ENCODE measurements at regions not wholly inside any gene's neighbourhood (a gene's known extent, or its start where the extent isn't known, plus 50 kb on each side); places are given as distances from the start of the nearest gene placed in this dataset.

- ChIA-PET POLR2A (no interaction called here), CTCF (no interaction called here)
- no peak for DNase-seq (ENCODE audit: extremely low spot score)
- TF ChIP-seq L3MBTL2 (conservative IDR thresholded peaks at IDR 0.05) (no peak), SUZ12 (IDR thresholded peaks at IDR 0.05) (no peak), FOXK2 (IDR thresholded peaks at IDR 0.05) (no peak), FOXM1 (IDR thresholded peaks at IDR 0.05; ENCODE audit: borderline replicate concordance) (no peak), FOXA1 (IDR thresholded peaks at IDR 0.05) (no peak), SP1 (IDR thresholded peaks at IDR 0.05) (no peak), CTBP1 (IDR thresholded peaks at IDR 0.05; ENCODE audit: borderline replicate concordance) (no peak), LEF1 (IDR thresholded peaks at IDR 0.05; ENCODE audit: borderline replicate concordance) (no peak), HDGF (IDR thresholded peaks at IDR 0.05; ENCODE audit: borderline replicate concordance) (no peak), ZNF384 (IDR thresholded peaks at IDR 0.05) (no peak), TARDBP (IDR thresholded peaks at IDR 0.05) (no peak)
- TF ChIP-seq, protein P1, sequence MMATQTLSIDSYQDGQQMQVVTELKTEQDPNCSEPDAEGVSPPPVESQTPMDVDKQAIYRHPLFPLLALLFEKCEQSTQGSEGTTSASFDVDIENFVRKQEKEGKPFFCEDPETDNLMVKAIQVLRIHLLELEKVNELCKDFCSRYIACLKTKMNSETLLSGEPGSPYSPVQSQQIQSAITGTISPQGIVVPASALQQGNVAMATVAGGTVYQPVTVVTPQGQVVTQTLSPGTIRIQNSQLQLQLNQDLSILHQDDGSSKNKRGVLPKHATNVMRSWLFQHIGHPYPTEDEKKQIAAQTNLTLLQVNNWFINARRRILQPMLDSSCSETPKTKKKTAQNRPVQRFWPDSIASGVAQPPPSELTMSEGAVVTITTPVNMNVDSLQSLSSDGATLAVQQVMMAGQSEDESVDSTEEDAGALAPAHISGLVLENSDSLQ (IDR thresholded peaks at IDR 0.05) = no peak
Measured at GRCh38 chr4:141518222-141518621, 118.2 kb upstream of the IL15 start.

GRCh38 chr4:141524116-141524515 is 112.3 kb upstream of the IL15 start:
- ChIA-PET POLR2A (no interaction called here), CTCF (no interaction called here)
- DNase-seq (ENCODE audit: extremely low spot score) = no peak
- TF ChIP-seq L3MBTL2 (conservative IDR thresholded peaks at IDR 0.05) = no peak
- no peak for TF ChIP-seq CTBP1 (IDR thresholded peaks at IDR 0.05; ENCODE audit: borderline replicate concordance)
- no peak for TF ChIP-seq SUZ12 (IDR thresholded peaks at IDR 0.05)
- no peak for TF ChIP-seq HDGF (IDR thresholded peaks at IDR 0.05; ENCODE audit: borderline replicate concordance)
- TF ChIP-seq NFRKB (IDR thresholded peaks at IDR 0.05) = no peak
- no peak for TF ChIP-seq BHLHE40 (IDR thresholded peaks at IDR 0.05; ENCODE audit: borderline replicate concordance)
- TF ChIP-seq ELF4 (IDR thresholded peaks at IDR 0.05) = no peak
- TF ChIP-seq LEF1 (IDR thresholded peaks at IDR 0.05; ENCODE audit: borderline replicate concordance) = no peak
- TF ChIP-seq SP1 (IDR thresholded peaks at IDR 0.05) = no peak
- TF ChIP-seq FOXA1 (IDR thresholded peaks at IDR 0.05) = no peak
- TF ChIP-seq, protein P1 (IDR thresholded peaks at IDR 0.05) = no peak
- TF ChIP-seq FOXK2 (IDR thresholded peaks at IDR 0.05) = no peak
- TF ChIP-seq TARDBP (IDR thresholded peaks at IDR 0.05) = no peak
- TF ChIP-seq FOXM1 (IDR thresholded peaks at IDR 0.05; ENCODE audit: borderline replicate concordance) = no peak
- no peak for TF ChIP-seq ZNF384 (IDR thresholded peaks at IDR 0.05)
- TF ChIP-seq ARNT (IDR thresholded peaks at IDR 0.05) = no peak

DNA sequence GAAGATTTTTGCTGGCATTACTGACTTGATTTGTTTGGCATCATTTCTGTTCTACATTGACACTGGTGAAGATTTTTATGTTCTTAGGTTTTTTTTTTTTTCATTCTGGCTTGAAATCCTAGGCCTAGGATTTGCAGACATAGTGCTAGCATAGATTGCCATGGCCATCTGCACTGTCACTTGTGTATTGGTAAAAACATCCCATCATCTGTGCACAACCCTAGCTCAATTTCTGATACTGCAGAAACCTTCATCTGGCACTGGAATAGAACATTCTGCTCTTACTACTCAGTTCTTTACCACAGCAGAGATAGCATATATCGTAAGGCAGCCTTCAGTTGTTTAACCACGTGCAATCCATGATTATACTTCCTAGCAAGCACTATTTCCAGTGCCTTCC is 111.5 kb upstream of the IL15 start:
- CTCF ChIA-PET = no interaction called here
- TF ChIP-seq FOXK2 (IDR thresholded peaks at IDR 0.05) (no peak), ELF4 (IDR thresholded peaks at IDR 0.05) (no peak), SUZ12 (IDR thresholded peaks at IDR 0.05) (no peak), TARDBP (IDR thresholded peaks at IDR 0.05) (no peak), HDGF (IDR thresholded peaks at IDR 0.05; ENCODE audit: borderline replicate concordance) (no peak), CTBP1 (IDR thresholded peaks at IDR 0.05; ENCODE audit: borderline replicate concordance) (no peak)

DNA sequence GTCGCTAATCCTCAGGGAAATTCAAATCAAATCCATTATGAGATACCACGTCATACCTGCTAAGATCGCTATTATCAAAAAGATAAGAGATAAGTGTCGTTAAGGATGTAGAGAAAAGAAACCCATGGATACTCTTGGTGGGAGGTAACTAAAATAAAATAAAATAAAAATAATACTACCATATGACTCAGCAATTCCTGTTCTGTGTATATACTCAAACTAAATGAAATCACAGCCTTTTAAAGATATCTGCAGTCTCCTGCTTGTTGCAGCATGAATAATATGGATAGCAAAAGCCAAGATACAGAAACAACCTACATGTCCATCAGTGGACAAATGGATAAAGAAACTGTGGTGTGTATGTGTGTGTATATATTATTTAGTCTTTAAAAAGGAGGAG is 105.8 kb upstream of the IL15 start:
- no peak for DNase-seq (ENCODE audit: extremely low spot score)
- ChIA-PET CTCF (no interaction called here), POLR2A (no interaction called here)
- TF ChIP-seq NFRKB (IDR thresholded peaks at IDR 0.05) = no peak
- TF ChIP-seq CTBP1 (IDR thresholded peaks at IDR 0.05; ENCODE audit: borderline replicate concordance) = no peak
- no peak for TF ChIP-seq L3MBTL2 (conservative IDR thresholded peaks at IDR 0.05)
- TF ChIP-seq TARDBP (IDR thresholded peaks at IDR 0.05) = no peak

More for the DNA sequence above, 111.5 kb upstream of the IL15 start:
- POLR2A ChIA-PET = no interaction called here
- no peak for DNase-seq (ENCODE audit: extremely low spot score)

DNA sequence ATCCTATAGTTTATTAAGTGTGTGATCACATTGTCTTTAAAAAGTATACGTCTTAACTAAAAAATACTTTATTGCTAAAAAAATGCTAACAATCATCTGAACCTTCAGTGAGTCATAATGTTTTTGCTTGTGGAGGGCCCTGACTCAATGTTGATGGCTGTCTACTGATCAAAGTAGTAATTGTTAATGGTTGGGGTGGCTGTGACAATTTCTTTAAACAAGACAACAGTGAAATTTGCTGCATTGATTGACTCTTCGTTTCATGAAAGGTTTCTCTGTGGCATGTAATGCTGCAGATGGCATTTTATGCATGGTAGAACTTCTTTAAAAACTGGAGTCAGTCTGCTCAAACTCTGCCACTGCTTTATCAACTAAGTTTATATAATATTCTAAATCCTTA is 101.4 kb upstream of the IL15 start:
- TF ChIP-seq FOXK2 (IDR thresholded peaks at IDR 0.05) = no peak
- TF ChIP-seq L3MBTL2 (conservative IDR thresholded peaks at IDR 0.05) = no peak
- TF ChIP-seq ARNT (IDR thresholded peaks at IDR 0.05) = no peak
- no peak for TF ChIP-seq CTBP1 (IDR thresholded peaks at IDR 0.05; ENCODE audit: borderline replicate concordance)
- no peak for TF ChIP-seq ELF4 (IDR thresholded peaks at IDR 0.05)
- no peak for TF ChIP-seq BHLHE40 (IDR thresholded peaks at IDR 0.05; ENCODE audit: borderline replicate concordance)
- no peak for TF ChIP-seq FOXA1 (IDR thresholded peaks at IDR 0.05)
- TF ChIP-seq TARDBP (IDR thresholded peaks at IDR 0.05) = no peak
- no peak for TF ChIP-seq LEF1 (IDR thresholded peaks at IDR 0.05; ENCODE audit: borderline replicate concordance)
- no peak for TF ChIP-seq FOXM1 (IDR thresholded peaks at IDR 0.05; ENCODE audit: borderline replicate concordance)
- TF ChIP-seq HDGF (IDR thresholded peaks at IDR 0.05; ENCODE audit: borderline replicate concordance) = no peak
- TF ChIP-seq SUZ12 (IDR thresholded peaks at IDR 0.05) = no peak
- TF ChIP-seq, protein P1 (IDR thresholded peaks at IDR 0.05) = no peak
- TF ChIP-seq SP1 (IDR thresholded peaks at IDR 0.05) = no peak
- TF ChIP-seq ZNF384 (IDR thresholded peaks at IDR 0.05) = no peak
- TF ChIP-seq NFRKB (IDR thresholded peaks at IDR 0.05) = no peak
- no peak for DNase-seq (ENCODE audit: extremely low spot score)
- ChIA-PET CTCF (no interaction called here), POLR2A (no interaction called here)

DNA sequence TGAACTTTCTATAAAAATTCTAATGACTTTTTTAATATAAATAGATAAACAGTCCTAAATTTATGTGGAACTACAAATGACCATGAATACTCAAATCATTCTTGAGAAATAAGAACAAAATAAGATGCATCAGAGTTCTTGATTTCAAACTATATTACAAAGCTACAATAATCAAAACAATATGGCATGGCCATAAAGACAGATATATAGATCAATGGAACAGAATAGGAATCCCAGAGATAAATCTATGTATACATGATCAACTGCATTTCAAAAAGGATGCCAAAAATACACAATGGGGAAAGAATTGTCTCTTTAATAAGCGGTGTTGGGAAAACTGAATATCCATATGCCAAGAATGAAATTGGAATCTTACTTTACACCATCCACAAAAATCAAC is 98.4 kb upstream of the IL15 start:
- ChIA-PET CTCF (no interaction called here), POLR2A (no interaction called here)
- TF ChIP-seq TARDBP (IDR thresholded peaks at IDR 0.05) (no peak), ELF4 (IDR thresholded peaks at IDR 0.05) (no peak), SP1 (IDR thresholded peaks at IDR 0.05) (no peak), BHLHE40 (IDR thresholded peaks at IDR 0.05; ENCODE audit: borderline replicate concordance) (no peak), FOXK2 (IDR thresholded peaks at IDR 0.05) (no peak), NFRKB (IDR thresholded peaks at IDR 0.05) (no peak), FOXA1 (IDR thresholded peaks at IDR 0.05) (no peak), LEF1 (IDR thresholded peaks at IDR 0.05; ENCODE audit: borderline replicate concordance) (no peak), L3MBTL2 (conservative IDR thresholded peaks at IDR 0.05) (no peak), ARNT (IDR thresholded peaks at IDR 0.05) (no peak), SUZ12 (IDR thresholded peaks at IDR 0.05) (no peak), ZNF384 (IDR thresholded peaks at IDR 0.05) (no peak), CTBP1 (IDR thresholded peaks at IDR 0.05; ENCODE audit: borderline replicate concordance) (no peak), FOXM1 (IDR thresholded peaks at IDR 0.05; ENCODE audit: borderline replicate concordance) (no peak), HDGF (IDR thresholded peaks at IDR 0.05; ENCODE audit: borderline replicate concordance) (no peak)
- TF ChIP-seq, protein P1 (IDR thresholded peaks at IDR 0.05) = no peak
- no peak for DNase-seq (ENCODE audit: extremely low spot score)

All from HEK293T (cell line).